ENCODE measurements at regions not wholly inside any gene's neighbourhood (a gene's known extent, or its start where the extent isn't known, plus 50 kb on each side); places are given as distances from the start of the nearest gene placed in this dataset.

DNA sequence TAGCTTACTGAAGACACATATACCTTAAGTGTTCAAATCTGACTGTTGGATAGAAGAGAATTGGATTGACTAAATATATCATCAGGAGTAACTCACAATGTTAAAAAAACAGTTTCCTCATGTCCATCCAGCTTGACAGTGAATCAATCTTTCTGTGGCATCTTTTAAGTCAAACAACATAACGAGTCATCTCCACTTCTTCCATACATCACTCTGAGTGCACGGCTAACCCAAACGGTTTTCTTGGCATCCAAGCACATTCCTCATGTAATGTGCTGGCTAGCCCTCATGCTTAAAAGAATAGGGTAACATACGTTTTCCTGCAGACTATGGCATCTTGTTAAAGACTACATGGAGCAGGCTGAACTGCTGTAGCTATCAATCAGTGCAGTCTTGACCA lies 291.5 kb upstream of the TRPC7 start:
- TF ChIP-seq POLR2A (IDR thresholded peaks at IDR 0.05; ENCODE audit: low read depth, low read length) (no peak), POLR2AphosphoS5 (IDR thresholded peaks at IDR 0.05; ENCODE audit: low read depth, low read length) (no peak), SPI1 (IDR thresholded peaks at IDR 0.05; ENCODE audit: low read depth, low read length) (no peak)

Measured in GM12891 (cell line).